ENCODE measurements at regions not wholly inside any gene's neighbourhood (a gene's known extent, or its start where the extent isn't known, plus 50 kb on each side); places are given as distances from the start of the nearest gene placed in this dataset.

GRCh38 chr22:49663311-49663711 lies 164.4 kb downstream of the BRD1 start:
- Histone ChIP-seq H3K27ac (ENCODE audit: extremely low read depth, low read depth, low read length) (no peak overlapping the region), H3K9me3 (ENCODE audit: control insufficient read depth, insufficient read depth, low read depth, low read length) (no peaks in the 10 kb centered on the region), H3K4me1 (ENCODE audit: control insufficient read depth, insufficient read depth, low read length) (no peaks in the 10 kb centered on the region), H3K36me3 (ENCODE audit: control insufficient read depth in 2 of 2, insufficient read depth in 1 of 2, low read length in 2 of 2) (no peaks in the 10 kb centered on the region), H3K4me3 (ENCODE audit: low read depth, low read length) (no peak overlapping the region)
- POLR2A ChIA-PET: no interaction called here
- TF ChIP-seq ZBTB21 (tag by site-specific recombination; IDR thresholded peaks at IDR 0.05): no peak
- no peak for TF ChIP-seq KLF10 (tag by site-specific recombination; IDR thresholded peaks at IDR 0.05)
- no peak for TF ChIP-seq REST (tag by site-specific recombination; IDR thresholded peaks at IDR 0.05)
- TF ChIP-seq ZNF341 (tag by site-specific recombination; IDR thresholded peaks at IDR 0.05; ENCODE audit: low read depth): no peak
- TF ChIP-seq ZNF621 (tag by site-specific recombination; IDR thresholded peaks at IDR 0.05): no peak
- no peak for TF ChIP-seq ZNF404 (tag by site-specific recombination; IDR thresholded peaks at IDR 0.05)
- no peak for TF ChIP-seq ZBTB20 (tag by site-specific recombination; IDR thresholded peaks at IDR 0.05)
- TF ChIP-seq KLF8 (tag by site-specific recombination; IDR thresholded peaks at IDR 0.05): no peak
- no peak for TF ChIP-seq ZBTB48 (tag by site-specific recombination; IDR thresholded peaks at IDR 0.05)
- TF ChIP-seq BCL6B (tag by site-specific recombination; IDR thresholded peaks at IDR 0.05): no peak
- TF ChIP-seq OVOL3 (tag by site-specific recombination; IDR thresholded peaks at IDR 0.05): no peak
- no peak for TF ChIP-seq ZNF707 (tag by site-specific recombination; IDR thresholded peaks at IDR 0.05)
- CTCF ChIA-PET: no interaction called here

- CTCF ChIA-PET: interaction anchor here (0.7 kb wide), 1 partner anchor 95 kb away, joined by 5 read pairs; no protein-coding TSS in a partner anchor
- no peaks in the 10 kb centered on the region for H3K36me3 ChIP-seq (ENCODE audit: control insufficient read depth in 2 of 2, insufficient read depth in 1 of 2, low read length in 2 of 2)
- POLR2A ChIA-PET: no interaction called here
- no peaks in the 10 kb centered on the region for H3K9me3 ChIP-seq (ENCODE audit: control insufficient read depth, insufficient read depth, low read depth, low read length)
- H3K4me1 ChIP-seq (ENCODE audit: control insufficient read depth, insufficient read depth, low read length): no peaks in the 10 kb centered on the region
- no peak overlapping the region for H3K4me3 ChIP-seq (ENCODE audit: low read depth, low read length)
- no peak overlapping the region for H3K27ac ChIP-seq (ENCODE audit: extremely low read depth, low read depth, low read length)
- TF ChIP-seq BCL11A (tag by site-specific recombination; IDR thresholded peaks at IDR 0.05; ENCODE audit: low read depth): no peak
- no peak for TF ChIP-seq ZBTB11 (tag by site-specific recombination; conservative IDR thresholded peaks at IDR 0.05; ENCODE audit: low read depth)
- no peak for TF ChIP-seq KLF8 (tag by site-specific recombination; IDR thresholded peaks at IDR 0.05)
- no peak for TF ChIP-seq SP7 (tag by site-specific recombination; IDR thresholded peaks at IDR 0.05)
- no peak for TF ChIP-seq ZBTB1 (tag by site-specific recombination; IDR thresholded peaks at IDR 0.05)
- TF ChIP-seq ZNF600 (tag by site-specific recombination; IDR thresholded peaks at IDR 0.05): no peak
- TF ChIP-seq ZNF221 (tag by site-specific recombination; IDR thresholded peaks at IDR 0.05; ENCODE audit: borderline replicate concordance): no peak
- no peak for TF ChIP-seq ZNF792 (tag by site-specific recombination; IDR thresholded peaks at IDR 0.05)
- TF ChIP-seq OVOL3 (tag by site-specific recombination; IDR thresholded peaks at IDR 0.05): no peak
- no peak for TF ChIP-seq ZNF18 (tag by site-specific recombination; IDR thresholded peaks at IDR 0.05)
- no peak for TF ChIP-seq ZNF223 (tag by site-specific recombination; IDR thresholded peaks at IDR 0.05)
- no peak for TF ChIP-seq ZNF626 (tag by site-specific recombination; IDR thresholded peaks at IDR 0.05)
- no peak for TF ChIP-seq BCL6B (tag by site-specific recombination; IDR thresholded peaks at IDR 0.05)
- TF ChIP-seq ZNF561 (tag by site-specific recombination; IDR thresholded peaks at IDR 0.05; ENCODE audit: borderline replicate concordance): no peak
- no peak for TF ChIP-seq YY1 (tag by site-specific recombination; IDR thresholded peaks at IDR 0.05)
These were observed 165.0 kb downstream of the BRD1 start for GRCh38 chr22:49662681-49663080.
